ENCODE measurements at regions not wholly inside any gene's neighbourhood (a gene's known extent, or its start where the extent isn't known, plus 50 kb on each side); places are given as distances from the start of the nearest gene placed in this dataset.

GRCh38 chr6:15770347-15771143 lies 107.7 kb upstream of the DTNBP1 start:
- Mint-ChIP-seq H3K4me3 (ENCODE audit: low read depth, unreplicated experiment) (no peak overlapping the region), H3K27ac (ENCODE audit: unreplicated experiment) (no peak overlapping the region), H3K9me3 (ENCODE audit: low read depth, unreplicated experiment) (peaks cover 3% of the 10 kb centered on the region), H3K27me3 (ENCODE audit: unreplicated experiment) (peaks cover 30% of the 10 kb centered on the region), H3K4me1 (ENCODE audit: low read depth, unreplicated experiment) (no peaks in the 10 kb centered on the region), H3K36me3 (ENCODE audit: insufficient read depth, unreplicated experiment) (no peaks in the 10 kb centered on the region)
- no peak for TF ChIP-seq CTCF (IDR thresholded peaks at IDR 0.05; ENCODE audit: unreplicated experiment)
- CTCF ChIA-PET, result no interaction called here
- intact Hi-C loops (cut with micrococcal nuclease; ENCODE audit: unreplicated experiment), result no loop called here
- BruUV-seq (replicated peaks), result no TSS peak
- no peak for DNase-seq

GRCh38 chr6:15769511-15770018 lies 106.7 kb upstream of the DTNBP1 start:
- Mint-ChIP-seq H3K4me1 (ENCODE audit: low read depth, unreplicated experiment) (no peaks in the 10 kb centered on the region), H3K9me3 (ENCODE audit: low read depth, unreplicated experiment) (peaks cover 3% of the 10 kb centered on the region), H3K27me3 (ENCODE audit: unreplicated experiment) (peaks cover 30% of the 10 kb centered on the region), H3K36me3 (ENCODE audit: insufficient read depth, unreplicated experiment) (no peaks in the 10 kb centered on the region), H3K27ac (ENCODE audit: unreplicated experiment) (no peak overlapping the region), H3K4me3 (ENCODE audit: low read depth, unreplicated experiment) (no peak overlapping the region)
- intact Hi-C loops (cut with micrococcal nuclease; ENCODE audit: unreplicated experiment), result no loop called here
- CTCF ChIA-PET, result no interaction called here
- no TSS peak for BruUV-seq (replicated peaks)
- no peak for TF ChIP-seq CTCF (IDR thresholded peaks at IDR 0.05; ENCODE audit: unreplicated experiment)
- no peak for DNase-seq

- no peak overlapping the region for H3K27ac Mint-ChIP-seq (ENCODE audit: unreplicated experiment)
- TF ChIP-seq CTCF (IDR thresholded peaks at IDR 0.05; ENCODE audit: unreplicated experiment), result no peak
- BruUV-seq (replicated peaks), result no TSS peak
- CTCF ChIA-PET, result no interaction called here
- H3K36me3 Mint-ChIP-seq (ENCODE audit: insufficient read depth, unreplicated experiment), result no peaks in the 10 kb centered on the region
- H3K27me3 Mint-ChIP-seq (ENCODE audit: unreplicated experiment), result peaks cover 25% of the 10 kb centered on the region
- H3K4me3 Mint-ChIP-seq (ENCODE audit: low read depth, unreplicated experiment), result no peak overlapping the region
- H3K4me1 Mint-ChIP-seq (ENCODE audit: low read depth, unreplicated experiment), result no peaks in the 10 kb centered on the region
- DNase-seq, result no peak
- H3K9me3 Mint-ChIP-seq (ENCODE audit: low read depth, unreplicated experiment), result peaks cover 3% of the 10 kb centered on the region
- intact Hi-C loops (cut with micrococcal nuclease; ENCODE audit: unreplicated experiment), result no loop called here
Measured at GRCh38 chr6:15768999-15769398, 106.2 kb upstream of the DTNBP1 start.

- Mint-ChIP-seq H3K27me3 (ENCODE audit: unreplicated experiment) (no peaks in the 10 kb centered on the region), H3K4me1 (ENCODE audit: low read depth, unreplicated experiment) (no peaks in the 10 kb centered on the region), H3K27ac (ENCODE audit: unreplicated experiment) (no peak overlapping the region), H3K36me3 (ENCODE audit: insufficient read depth, unreplicated experiment) (no peaks in the 10 kb centered on the region), H3K9me3 (ENCODE audit: low read depth, unreplicated experiment) (no peaks in the 10 kb centered on the region), H3K4me3 (ENCODE audit: low read depth, unreplicated experiment) (no peak overlapping the region)
- intact Hi-C loops (cut with micrococcal nuclease; ENCODE audit: unreplicated experiment), result no loop called here
- DNase-seq, result no peak
- TF ChIP-seq CTCF (IDR thresholded peaks at IDR 0.05; ENCODE audit: unreplicated experiment), result no peak
- CTCF ChIA-PET, result no interaction called here
- no TSS peak for BruUV-seq (replicated peaks)
Measured at GRCh38 chr6:15763837-15764236, 101.0 kb upstream of the DTNBP1 start.
